Mesodermal cell (in vitro differentiated cells): ENCODE measurements at regions not wholly inside any gene's neighbourhood (a gene's known extent, or its start where the extent isn't known, plus 50 kb on each side); places are given as distances from the start of the nearest gene placed in this dataset.
"Not testable (repeated sequence)": the region's sequence is repeated elsewhere in the genome, so short reads cannot be mapped to it uniquely, and the experiment has no call there.

Source experiments
- H3K27ac ChIP-seq: 2 replicates; pipeline ENCODE4 v1.7.0; 2013; ENCODE audit warnings: mild to moderate bottlenecking, low read depth, low read length, moderate library complexity; ENCODE audit not compliant: severe bottlenecking
- H3K36me3 ChIP-seq: 2 replicates; pipeline ENCODE4 v1.7.1; 2013; ENCODE audit warnings: mild to moderate bottlenecking, low read length, moderate library complexity; ENCODE audit not compliant: control insufficient read depth, insufficient read depth
- H3K4me1 ChIP-seq: one replicate; pipeline ENCODE4 v1.7.1; 2013; ENCODE audit warnings: mild to moderate bottlenecking, low read length; ENCODE audit not compliant: insufficient read depth, control insufficient read depth, poor library complexity, severe bottlenecking
- H3K4me3 ChIP-seq: 2 replicates; pipeline ENCODE4 v1.7.0; 2013; ENCODE audit warnings: low read length, control low read depth, mild to moderate bottlenecking; ENCODE audit not compliant: insufficient read depth, poor library complexity, severe bottlenecking; ENCODE audit errors: extremely low read depth
- H3K9me3 ChIP-seq: 2 replicates; pipeline ENCODE4 v1.7.1; 2013; ENCODE audit warnings: mild to moderate bottlenecking, low read length, moderate library complexity; ENCODE audit not compliant: control insufficient read depth
- WGBS, 2 experiments: methylation state at CpG; one replicate each; pipeline ENCODE4 v1.1.5; 2013; ENCODE audit warnings: missing lambda C conversion rate in 2 of 2; ENCODE audit not compliant: insufficient coverage in 2 of 2; 5-methylcytosine and 5-hydroxymethylcytosine counted together

- not testable (repeated sequence) for H3K36me3 ChIP-seq, H3K4me3 ChIP-seq, H3K9me3 ChIP-seq, H3K27ac ChIP-seq, H3K4me1 ChIP-seq
- no CpG with 5 or more reads among the region's 23 CpGs for WGBS, 2 experiments
These were observed 159.0 kb upstream of the ATP2B1 start for GRCh38 chr12:89867611-89868010.

DNA sequence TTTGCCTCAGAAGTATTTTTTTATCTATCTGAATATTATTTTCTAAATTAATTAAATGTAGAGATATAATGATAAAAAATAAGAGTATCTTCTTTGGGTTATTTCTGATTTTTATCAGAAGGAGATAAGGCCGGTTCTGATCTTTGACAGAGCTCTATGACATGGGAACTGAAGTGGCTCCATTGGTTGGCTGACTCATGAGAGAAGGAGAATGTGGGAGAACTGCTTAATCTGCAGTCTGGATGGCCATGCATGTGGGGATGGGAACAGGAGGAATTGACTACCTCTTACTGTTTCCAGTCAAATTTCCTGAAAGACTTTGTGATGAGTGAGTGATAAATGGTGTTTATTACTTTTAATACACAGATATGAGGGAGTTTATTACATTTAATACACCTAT, 155.8 kb upstream of the ATP2B1 start:
- H3K4me1 ChIP-seq, result peaks cover 3% of the 10 kb centered on the region
- H3K9me3 ChIP-seq, result no peaks in the 10 kb centered on the region
- H3K27ac ChIP-seq, result no peak overlapping the region
- H3K36me3 ChIP-seq, result no peaks in the 10 kb centered on the region
- WGBS, 2 experiments, result 38 to 60% methylated on average over 1 of the region's 1 CpG
- no peak overlapping the region for H3K4me3 ChIP-seq

DNA sequence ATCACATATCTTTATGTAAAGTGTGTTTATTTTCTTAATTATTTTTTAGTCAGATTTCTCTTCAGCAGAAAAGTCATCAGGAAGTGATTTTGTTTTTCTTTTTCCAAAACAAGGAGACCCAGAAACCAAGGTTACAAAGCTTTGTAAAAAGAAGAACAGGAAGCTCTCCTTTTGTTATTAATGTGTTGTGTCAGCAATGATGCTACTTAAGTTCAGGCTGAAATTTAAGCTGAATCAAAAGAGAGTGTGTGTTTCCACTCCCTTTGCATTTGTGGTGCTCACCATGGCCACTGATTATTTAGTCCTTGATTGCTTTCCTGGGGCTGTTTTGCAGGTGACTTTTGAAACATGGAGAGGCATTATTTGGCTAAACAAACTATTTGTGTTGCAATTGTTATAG, 155.3 kb upstream of the ATP2B1 start:
- H3K4me1 ChIP-seq, result peaks cover 3% of the 10 kb centered on the region
- H3K9me3 ChIP-seq, result no peaks in the 10 kb centered on the region
- no peaks in the 10 kb centered on the region for H3K36me3 ChIP-seq
- H3K4me3 ChIP-seq, result no peak overlapping the region
- no peak overlapping the region for H3K27ac ChIP-seq

GRCh38 chr12:89863493-89863938, 154.9 kb upstream of the ATP2B1 start:
- H3K27ac ChIP-seq, result peak overlapping the region; percentile 46
- H3K36me3 ChIP-seq, result no peaks in the 10 kb centered on the region
- H3K4me3 ChIP-seq, result no peak overlapping the region
- 92 to 97% methylated on average over 6 of the region's 7 CpGs for WGBS, 2 experiments
- no peaks in the 10 kb centered on the region for H3K9me3 ChIP-seq
- H3K4me1 ChIP-seq, result peaks cover 3% of the 10 kb centered on the region

DNA sequence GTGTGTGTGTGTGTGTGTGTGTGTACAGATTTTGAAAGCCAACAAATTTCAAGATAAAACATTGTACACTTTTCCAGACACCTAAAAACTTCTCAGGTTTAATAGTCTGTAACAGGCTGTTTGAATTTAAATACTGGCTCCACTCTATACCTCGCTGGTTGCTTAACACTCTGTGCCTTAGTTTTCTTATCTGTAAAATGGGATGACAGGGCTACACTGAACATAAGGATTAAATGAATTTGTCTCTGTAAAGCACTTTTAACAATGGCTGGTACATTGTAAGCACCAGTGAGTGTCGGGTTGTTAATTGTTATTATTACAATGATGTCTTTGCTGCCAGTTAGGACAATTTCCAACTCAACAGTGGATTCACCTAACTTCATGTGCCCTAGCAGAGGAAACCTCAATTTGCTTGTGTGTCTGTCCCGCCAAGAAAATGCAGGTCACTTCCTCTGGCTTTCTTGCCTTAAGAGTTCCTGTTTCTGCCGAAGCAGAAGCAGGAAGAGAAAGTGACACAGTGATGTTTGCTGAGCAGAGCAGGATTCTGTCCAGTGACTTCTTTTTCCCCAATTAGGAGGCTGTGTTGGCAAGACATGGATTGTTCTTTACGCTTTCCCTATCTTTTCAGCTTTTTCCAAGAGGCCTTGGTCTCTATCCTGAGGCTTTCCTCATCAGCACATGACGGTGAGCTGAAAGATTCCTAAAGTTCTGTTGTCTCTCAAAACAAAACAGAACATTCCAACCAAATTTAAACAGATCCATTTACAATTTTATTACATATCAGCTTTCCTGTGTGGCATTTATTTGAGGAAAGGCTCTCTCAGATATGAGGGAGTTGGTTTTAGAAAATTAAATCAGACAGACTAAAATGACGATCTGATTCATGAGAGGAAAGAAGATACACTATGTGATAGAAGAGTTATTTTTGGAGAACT, 154.1 kb upstream of the ATP2B1 start:
- no peak overlapping the region for H3K4me3 ChIP-seq
- H3K9me3 ChIP-seq, result no peaks in the 10 kb centered on the region
- WGBS, 2 experiments, result 83% methylated on average over 5 to 7 of the region's 7 CpGs
- H3K4me1 ChIP-seq, result peaks cover 3% of the 10 kb centered on the region
- peak overlapping the region; percentile 55 for H3K27ac ChIP-seq
- no peaks in the 10 kb centered on the region for H3K36me3 ChIP-seq

DNA sequence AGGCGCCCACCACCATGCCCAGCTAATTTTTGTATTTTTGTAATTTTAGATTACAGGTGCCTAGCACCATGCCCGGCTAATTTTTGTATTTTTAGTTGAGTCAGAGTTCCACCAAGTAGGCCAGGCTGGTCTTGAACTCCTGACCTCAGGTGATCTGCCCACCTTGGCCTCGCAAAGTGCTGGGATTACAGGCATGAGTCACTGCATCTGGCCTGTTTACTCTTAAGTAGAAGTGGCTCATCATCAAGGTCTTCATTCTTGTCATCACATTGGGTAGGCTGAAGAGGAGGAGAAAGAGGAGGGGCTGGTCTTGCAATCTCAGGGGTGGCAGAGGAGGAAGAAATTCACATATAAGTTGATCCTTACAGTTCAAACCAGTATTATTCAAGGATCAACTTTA, 152.4 kb upstream of the ATP2B1 start:
- Histone ChIP-seq H3K36me3 (no peaks in the 10 kb centered on the region), H3K4me1 (peaks cover 3% of the 10 kb centered on the region), H3K9me3 (no peaks in the 10 kb centered on the region), H3K4me3 (no peak overlapping the region), H3K27ac (no peak overlapping the region)
- 72 to 88% methylated on average over 2 of the region's 3 CpGs for whole genome bisulfite sequencing, 2 experiments

DNA sequence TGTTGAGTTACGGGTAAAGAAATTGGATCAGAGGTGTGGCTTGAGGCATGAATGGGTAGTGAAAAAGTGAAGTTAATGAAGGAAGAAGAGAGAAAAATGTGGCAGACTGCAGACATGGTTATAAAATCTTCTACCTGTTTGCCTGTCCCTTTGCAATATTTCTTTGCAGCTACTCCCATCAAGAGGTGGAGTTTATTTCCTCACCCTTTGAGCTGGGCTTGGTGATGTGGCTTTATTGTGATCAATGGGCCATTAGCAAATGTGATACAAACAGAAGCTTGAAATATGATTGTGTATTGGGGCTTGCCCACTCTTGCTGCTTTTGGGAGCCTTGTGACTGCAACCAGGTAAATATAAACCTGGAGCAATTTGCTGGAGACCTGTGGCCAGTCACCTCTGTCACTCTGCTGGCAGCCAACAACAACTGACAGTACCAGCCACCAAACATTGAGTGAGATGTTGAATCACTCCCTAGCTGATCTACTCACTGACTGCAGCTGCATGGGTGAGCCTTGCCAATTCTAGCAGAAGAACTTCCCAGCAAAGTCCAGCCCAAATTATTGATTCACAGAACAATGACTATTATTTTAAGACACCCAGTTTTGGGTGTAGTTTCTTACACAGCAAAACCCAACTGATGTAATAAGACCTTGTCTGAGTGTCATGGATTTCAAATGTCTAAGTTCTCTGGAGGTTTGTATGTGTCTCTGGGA, 151.0 kb upstream of the ATP2B1 start:
- H3K4me3 ChIP-seq, result no peak overlapping the region
- H3K36me3 ChIP-seq, result no peaks in the 10 kb centered on the region
- no peak overlapping the region for H3K27ac ChIP-seq
- WGBS, 2 experiments, result 0% methylated on average over 1 of the region's 1 CpG
- peaks cover 3% of the 10 kb centered on the region for H3K4me1 ChIP-seq
- H3K9me3 ChIP-seq, result no peaks in the 10 kb centered on the region

DNA sequence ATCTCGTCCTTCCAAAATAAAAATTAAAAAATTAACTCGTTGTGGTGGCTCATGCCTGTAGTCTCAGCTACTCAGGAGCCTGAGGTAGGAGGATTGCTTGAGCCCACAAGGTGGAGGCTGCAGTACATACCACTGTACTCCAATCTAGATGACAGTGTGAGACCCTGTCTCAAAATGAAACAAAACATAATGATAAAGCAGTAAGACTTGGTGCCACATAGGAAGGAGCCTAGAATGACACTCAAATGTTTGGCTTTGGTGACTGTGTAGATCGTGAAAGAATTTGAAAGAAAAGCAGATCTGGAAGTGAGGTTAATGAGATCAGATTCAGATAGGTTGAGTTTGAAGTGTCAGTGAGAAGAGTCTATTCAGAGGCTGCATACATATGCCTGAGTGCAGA, 150.1 kb upstream of the ATP2B1 start:
- Histone ChIP-seq H3K27ac (no peak overlapping the region), H3K4me1 (no peaks in the 10 kb centered on the region), H3K9me3 (no peaks in the 10 kb centered on the region), H3K36me3 (no peaks in the 10 kb centered on the region), H3K4me3 (no peak overlapping the region)
- 86 to 93% methylated on average over 3 of the region's 3 CpGs for WGBS, 2 experiments

GRCh38 chr12:89857652-89858274, 149.1 kb upstream of the ATP2B1 start:
- Histone ChIP-seq H3K4me3 (no peak overlapping the region), H3K36me3 (no peaks in the 10 kb centered on the region), H3K27ac (no peak overlapping the region), H3K4me1 (no peaks in the 10 kb centered on the region), H3K9me3 (no peaks in the 10 kb centered on the region)
- 92 to 94% methylated on average over 6 of the region's 6 CpGs for WGBS, 2 experiments

DNA sequence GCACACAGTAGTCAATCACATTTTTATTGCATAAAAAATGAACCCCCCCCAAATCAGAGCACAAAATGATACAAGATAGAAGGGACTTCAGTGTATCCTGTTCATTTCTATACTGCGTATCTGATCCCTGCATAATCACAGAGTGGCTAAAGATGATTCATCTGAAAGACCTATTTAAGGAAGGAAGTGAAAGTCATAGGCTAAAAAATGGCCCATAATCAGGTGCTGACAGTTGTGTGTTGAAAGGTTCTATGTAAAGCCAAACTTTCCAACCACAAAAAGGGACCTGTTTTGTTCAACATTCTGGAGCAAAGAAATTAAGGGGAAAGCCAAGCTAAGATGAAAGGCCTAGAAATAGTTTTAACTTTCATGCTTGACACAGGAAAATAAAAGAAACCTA, 147.8 kb upstream of the ATP2B1 start:
- Histone ChIP-seq H3K36me3 (no peaks in the 10 kb centered on the region), H3K4me3 (no peak overlapping the region), H3K9me3 (no peaks in the 10 kb centered on the region), H3K4me1 (no peaks in the 10 kb centered on the region), H3K27ac (no peak overlapping the region)
- no CpG with 5 or more reads among the region's 1 CpG for WGBS, 2 experiments
